ENCODE measurements at regions not wholly inside any gene's neighbourhood (a gene's known extent, or its start where the extent isn't known, plus 50 kb on each side); places are given as distances from the start of the nearest gene placed in this dataset.
"Not testable (repeated sequence)": the region's sequence is repeated elsewhere in the genome, so short reads cannot be mapped to it uniquely, and the experiment has no call there.

GRCh38 chr1:83373018-83373417 lies 625.9 kb downstream of the TTLL7 start:
- not testable (repeated sequence) for TF ChIP-seq POLR2A, POLR2AphosphoS5 (IDR thresholded peaks at IDR 0.05)
- TF ChIP-seq, protein P1, sequence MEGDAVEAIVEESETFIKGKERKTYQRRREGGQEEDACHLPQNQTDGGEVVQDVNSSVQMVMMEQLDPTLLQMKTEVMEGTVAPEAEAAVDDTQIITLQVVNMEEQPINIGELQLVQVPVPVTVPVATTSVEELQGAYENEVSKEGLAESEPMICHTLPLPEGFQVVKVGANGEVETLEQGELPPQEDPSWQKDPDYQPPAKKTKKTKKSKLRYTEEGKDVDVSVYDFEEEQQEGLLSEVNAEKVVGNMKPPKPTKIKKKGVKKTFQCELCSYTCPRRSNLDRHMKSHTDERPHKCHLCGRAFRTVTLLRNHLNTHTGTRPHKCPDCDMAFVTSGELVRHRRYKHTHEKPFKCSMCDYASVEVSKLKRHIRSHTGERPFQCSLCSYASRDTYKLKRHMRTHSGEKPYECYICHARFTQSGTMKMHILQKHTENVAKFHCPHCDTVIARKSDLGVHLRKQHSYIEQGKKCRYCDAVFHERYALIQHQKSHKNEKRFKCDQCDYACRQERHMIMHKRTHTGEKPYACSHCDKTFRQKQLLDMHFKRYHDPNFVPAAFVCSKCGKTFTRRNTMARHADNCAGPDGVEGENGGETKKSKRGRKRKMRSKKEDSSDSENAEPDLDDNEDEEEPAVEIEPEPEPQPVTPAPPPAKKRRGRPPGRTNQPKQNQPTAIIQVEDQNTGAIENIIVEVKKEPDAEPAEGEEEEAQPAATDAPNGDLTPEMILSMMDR (IDR thresholded peaks at IDR 0.05) = not testable (repeated sequence)
